GM12878 (cell line): ENCODE measurements at regions not wholly inside any gene's neighbourhood (a gene's known extent, or its start where the extent isn't known, plus 50 kb on each side); places are given as distances from the start of the nearest gene placed in this dataset.

Experiments
- ATAC-seq: fragments of 200-7000 bp; cut with Tn5 transposase; 3 replicates; pipeline ENCODE4 v1.9.1; 2020; ENCODE audit warnings: mild to moderate bottlenecking, moderate library complexity
- BruUV-seq: library from RNA; stranded (reverse); fragments of 400-500 nt; replicated peaks from 2 replicates; lab custom pipeline; 2021; lab: Mats Ljungman, UMichigan
- CTCF ChIA-PET: fragments of 300-600 bp; sonication (Branson Sonifier 250); formaldehyde crosslinking; extraction: SDS; loops from one replicate; lab custom pipeline; 2021; ENCODE audit warnings: inconsistent platforms; lab: Yijun Ruan, JAX
- POLR2A ChIA-PET: fragments of 350-600 bp; formaldehyde crosslinking; extraction: SDS; loops from one replicate; lab custom pipeline; 2021; ENCODE audit warnings: inconsistent platforms; lab: Charles Lee
- RAD21 ChIA-PET: fragments of 300-600 bp; sonication (Branson Sonifier 250); formaldehyde crosslinking; loops from one replicate; lab custom pipeline; 2023; ENCODE audit warnings: antibody characterized with exemption; ENCODE audit not compliant: unreplicated experiment; lab: Charles Lee
- SMC1A ChIA-PET: fragments of 300-600 bp; sonication (Branson Sonifier 250); formaldehyde crosslinking; loops from one replicate; lab custom pipeline; 2023; ENCODE audit not compliant: unreplicated experiment, uncharacterized antibody; lab: Charles Lee
- DNase-seq: peaks from one replicate; pipeline ENCODE4 v3.0.0-alpha.2; 2011; ENCODE audit warnings: low read depth, low spot score
- FAIRE-seq: peaks from 3 replicates; lab custom pipeline; 2011; peaks lifted over from hg19 to GRCh38; lab: Jason Lieb, UNC
- H2AFZ ChIP-seq: 2 replicates; pipeline ENCODE4 v1.6.0; 2011; ENCODE audit warnings: low read depth, low read length, control low read depth; ENCODE audit not compliant: control insufficient read depth
- H3K27ac ChIP-seq: 2 replicates; pipeline ENCODE4 v1.5.1; 2011; ENCODE audit warnings: control low read depth; ENCODE audit not compliant: control insufficient read depth, insufficient read depth
- H3K27me3 ChIP-seq, 2 experiments: replicated peaks in 1 of 2; 2 replicates each; pipeline versions ENCODE4 v1.6.0 to v1.6.1; 2011; ENCODE audit warnings: low read length in 1 of 2; ENCODE audit not compliant: control insufficient read depth in 2 of 2, insufficient read depth in 2 of 2
- H3K36me3 ChIP-seq, 2 experiments: 2 replicates each; pipeline ENCODE4 v1.5.1; 2011; ENCODE audit warnings: low read length in 1 of 2; ENCODE audit not compliant: control insufficient read depth in 2 of 2, insufficient read depth in 2 of 2
- H3K4me1 ChIP-seq: 2 replicates; pipeline ENCODE4 v1.6.1; 2011; ENCODE audit warnings: mild to moderate bottlenecking, low read length, moderate library complexity, mixed read lengths; ENCODE audit not compliant: control insufficient read depth, insufficient read depth
- H3K4me2 ChIP-seq: 2 replicates; pipeline ENCODE4 v1.6.0; 2011; ENCODE audit warnings: control low read depth; ENCODE audit not compliant: control insufficient read depth, insufficient read depth
- H3K4me3 ChIP-seq: fragments of 200-600 bp; sonication (generic); 2 replicates; pipeline ENCODE4 v1.5.1; 2016
- H3K79me2 ChIP-seq: 2 replicates; pipeline ENCODE4 v1.6.0; 2011; ENCODE audit warnings: low read length; ENCODE audit not compliant: control insufficient read depth, insufficient read depth
- H3K9ac ChIP-seq: 2 replicates; pipeline ENCODE4 v1.8.0; 2011; ENCODE audit warnings: low read length, control low read depth, mixed read lengths; ENCODE audit not compliant: control insufficient read depth, insufficient read depth
- H3K9me3 ChIP-seq: replicated peaks from 3 replicates; pipeline ENCODE4 v1.5.1; 2011; ENCODE audit warnings: mild to moderate bottlenecking, low read length; ENCODE audit not compliant: control insufficient read depth, insufficient read depth
- H4K20me1 ChIP-seq: 2 replicates; pipeline ENCODE4 v1.6.0; 2011; ENCODE audit not compliant: control insufficient read depth, insufficient read depth
- CHD4 ChIP-seq: fragments of 200-600 bp; sonication (generic); IDR thresholded peaks from 2 replicates; pipeline ENCODE4 v1.6.1; 2016; ENCODE audit warnings: mild to moderate bottlenecking
- EGR1 ChIP-seq, 2 experiments: IDR thresholded peaks; 1 replicate in 1 of 2; 2 replicates in 1 of 2; pipeline ENCODE4 v1.6.1; 2011 to 2012; ENCODE audit warnings: low read depth in 2 of 2, low read length in 2 of 2, borderline replicate concordance in 1 of 2, mild to moderate bottlenecking in 1 of 2, moderate library complexity in 1 of 2
- ETV6 ChIP-seq, 2 experiments: fragments of 450-650 bp in 1 of 2; IDR thresholded peaks in 1 of 2; conservative IDR thresholded peaks in 1 of 2; 2 replicates each; pipeline ENCODE4 v1.6.1; 2014; ENCODE audit warnings: antibody characterized with exemption in 1 of 2, borderline replicate concordance in 1 of 2, low read depth in 1 of 2, mild to moderate bottlenecking in 1 of 2, moderate library complexity in 1 of 2
- EZH2 ChIP-seq: IDR thresholded peaks from 2 replicates; pipeline ENCODE4 v1.6.1; 2012; ENCODE audit warnings: low read depth, mild to moderate bottlenecking, control low read depth, inconsistent platforms, low read length, borderline replicate concordance; ENCODE audit not compliant: control insufficient read depth
- GATAD2B ChIP-seq: fragments of 450-650 bp; conservative IDR thresholded peaks from 2 replicates; pipeline ENCODE4 v1.6.1; 2017; ENCODE audit warnings: low read depth, mild to moderate bottlenecking, moderate library complexity
- MTA2 ChIP-seq: fragments of 450-650 bp; IDR thresholded peaks from 2 replicates; pipeline ENCODE4 v1.6.1; 2016; ENCODE audit warnings: low read depth, mild to moderate bottlenecking, moderate library complexity
- MYB ChIP-seq: fragments of 150-350 bp; IDR thresholded peaks from 2 replicates; pipeline ENCODE4 v1.6.1; 2014; ENCODE audit warnings: mild to moderate bottlenecking, low read depth, low read length, borderline replicate concordance
- MYC ChIP-seq: IDR thresholded peaks from 2 replicates; pipeline ENCODE4 v1.6.1; 2011; ENCODE audit warnings: mild to moderate bottlenecking, low read length, moderate library complexity, inconsistent platforms; ENCODE audit not compliant: insufficient read depth, insufficient replicate concordance, insufficient read length, severe bottlenecking
- NFYA ChIP-seq: IDR thresholded peaks from 2 replicates; pipeline ENCODE4 v1.6.1; 2011; ENCODE audit warnings: low read depth, mild to moderate bottlenecking, low read length, improper control_type of control experiment, borderline replicate concordance
- WGBS: methylation state at CpG from one replicate; pipeline ENCODE4 v1.1.6; 2016; ENCODE audit warnings: low lambda C conversion rate; ENCODE audit not compliant: insufficient replicate concordance, insufficient coverage; ENCODE audit errors: missing lambda C conversion rate; 5-methylcytosine and 5-hydroxymethylcytosine counted together
- in situ Hi-C: fragments of 300-500 bp; cut with MboI; formaldehyde crosslinking; loops from 9 replicates; pipeline ENCODE4 v1.14.3; 2018; ENCODE audit warnings: mixed read lengths
- intact Hi-C: fragments of 100-400 bp; cut with micrococcal nuclease; formaldehyde crosslinking; loops from one replicate; pipeline ENCODE4 v1.14.2; 2022; ENCODE audit not compliant: unreplicated experiment
- TF ChIP-seq, protein P1 (sequence below): IDR thresholded peaks from 2 replicates; pipeline ENCODE4 v1.6.1; 2012; ENCODE audit warnings: low read depth, low read length, improper control_type of control experiment
- TF ChIP-seq, protein P2 (sequence below): fragments of 150-350 bp; IDR thresholded peaks from 2 replicates; pipeline ENCODE4 v1.6.1; 2016; ENCODE audit warnings: low read depth, low read length
- TF ChIP-seq, protein P3 (sequence below): IDR thresholded peaks from 2 replicates; pipeline ENCODE4 v1.6.1; 2011; ENCODE audit warnings: mild to moderate bottlenecking, low read depth, low read length, moderate library complexity; ENCODE audit not compliant: insufficient replicate concordance

DNA sequence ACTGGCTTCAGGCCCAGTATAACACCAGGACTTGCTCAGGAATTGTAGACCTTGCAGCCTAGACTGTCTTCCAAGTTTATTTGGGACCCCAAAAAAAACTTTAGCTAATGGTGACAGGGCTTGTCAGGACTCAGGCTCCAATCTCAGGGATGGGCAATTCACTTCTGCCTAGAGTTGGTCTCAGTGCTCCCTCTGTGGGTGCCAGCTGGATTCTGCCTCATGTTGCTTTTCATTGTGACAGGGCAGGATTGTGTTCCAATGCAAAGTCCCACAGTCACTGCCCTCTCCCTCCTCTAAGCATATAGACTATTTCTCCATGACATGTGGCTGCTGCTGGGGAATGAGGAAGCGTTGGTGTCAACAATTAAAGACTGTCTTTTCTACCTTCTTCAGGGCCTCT lies 174.7 kb downstream of the CYLC2 start:
- SMC1A ChIA-PET, result no interaction called here

More for the DNA sequence above, 174.7 kb downstream of the CYLC2 start:
- TF ChIP-seq MYB (no peak), GATAD2B (no peak), EGR1 (IDR thresholded peaks at IDR 0.05; ENCODE audit: borderline replicate concordance in 1 of 2, low read depth in 2 of 2, low read length in 2 of 2) (no peak), MTA2 (no peak), NFYA (no peak), ETV6 (conservative IDR thresholded peaks at IDR 0.05 in 1 of 2, IDR thresholded peaks at IDR 0.05 in 1 of 2; ENCODE audit: borderline replicate concordance in 1 of 2, low read depth in 1 of 2) (no peak), EZH2 (no peak), CHD4 (no peak), MYC (no peak)
- TF ChIP-seq, protein P1, sequence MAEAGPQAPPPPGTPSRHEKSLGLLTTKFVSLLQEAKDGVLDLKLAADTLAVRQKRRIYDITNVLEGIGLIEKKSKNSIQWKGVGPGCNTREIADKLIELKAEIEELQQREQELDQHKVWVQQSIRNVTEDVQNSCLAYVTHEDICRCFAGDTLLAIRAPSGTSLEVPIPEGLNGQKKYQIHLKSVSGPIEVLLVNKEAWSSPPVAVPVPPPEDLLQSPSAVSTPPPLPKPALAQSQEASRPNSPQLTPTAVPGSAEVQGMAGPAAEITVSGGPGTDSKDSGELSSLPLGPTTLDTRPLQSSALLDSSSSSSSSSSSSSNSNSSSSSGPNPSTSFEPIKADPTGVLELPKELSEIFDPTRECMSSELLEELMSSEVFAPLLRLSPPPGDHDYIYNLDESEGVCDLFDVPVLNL, result no peak
- TF ChIP-seq, protein P2, sequence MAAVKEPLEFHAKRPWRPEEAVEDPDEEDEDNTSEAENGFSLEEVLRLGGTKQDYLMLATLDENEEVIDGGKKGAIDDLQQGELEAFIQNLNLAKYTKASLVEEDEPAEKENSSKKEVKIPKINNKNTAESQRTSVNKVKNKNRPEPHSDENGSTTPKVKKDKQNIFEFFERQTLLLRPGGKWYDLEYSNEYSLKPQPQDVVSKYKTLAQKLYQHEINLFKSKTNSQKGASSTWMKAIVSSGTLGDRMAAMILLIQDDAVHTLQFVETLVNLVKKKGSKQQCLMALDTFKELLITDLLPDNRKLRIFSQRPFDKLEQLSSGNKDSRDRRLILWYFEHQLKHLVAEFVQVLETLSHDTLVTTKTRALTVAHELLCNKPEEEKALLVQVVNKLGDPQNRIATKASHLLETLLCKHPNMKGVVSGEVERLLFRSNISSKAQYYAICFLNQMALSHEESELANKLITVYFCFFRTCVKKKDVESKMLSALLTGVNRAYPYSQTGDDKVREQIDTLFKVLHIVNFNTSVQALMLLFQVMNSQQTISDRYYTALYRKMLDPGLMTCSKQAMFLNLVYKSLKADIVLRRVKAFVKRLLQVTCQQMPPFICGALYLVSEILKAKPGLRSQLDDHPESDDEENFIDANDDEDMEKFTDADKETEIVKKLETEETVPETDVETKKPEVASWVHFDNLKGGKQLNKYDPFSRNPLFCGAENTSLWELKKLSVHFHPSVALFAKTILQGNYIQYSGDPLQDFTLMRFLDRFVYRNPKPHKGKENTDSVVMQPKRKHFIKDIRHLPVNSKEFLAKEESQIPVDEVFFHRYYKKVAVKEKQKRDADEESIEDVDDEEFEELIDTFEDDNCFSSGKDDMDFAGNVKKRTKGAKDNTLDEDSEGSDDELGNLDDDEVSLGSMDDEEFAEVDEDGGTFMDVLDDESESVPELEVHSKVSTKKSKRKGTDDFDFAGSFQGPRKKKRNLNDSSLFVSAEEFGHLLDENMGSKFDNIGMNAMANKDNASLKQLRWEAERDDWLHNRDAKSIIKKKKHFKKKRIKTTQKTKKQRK, result no peak
- TF ChIP-seq, protein P3, sequence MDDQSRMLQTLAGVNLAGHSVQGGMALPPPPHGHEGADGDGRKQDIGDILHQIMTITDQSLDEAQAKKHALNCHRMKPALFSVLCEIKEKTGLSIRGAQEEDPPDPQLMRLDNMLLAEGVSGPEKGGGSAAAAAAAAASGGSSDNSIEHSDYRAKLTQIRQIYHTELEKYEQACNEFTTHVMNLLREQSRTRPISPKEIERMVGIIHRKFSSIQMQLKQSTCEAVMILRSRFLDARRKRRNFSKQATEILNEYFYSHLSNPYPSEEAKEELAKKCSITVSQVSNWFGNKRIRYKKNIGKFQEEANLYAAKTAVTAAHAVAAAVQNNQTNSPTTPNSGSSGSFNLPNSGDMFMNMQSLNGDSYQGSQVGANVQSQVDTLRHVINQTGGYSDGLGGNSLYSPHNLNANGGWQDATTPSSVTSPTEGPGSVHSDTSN, result no peak
- RAD21 ChIA-PET, result no interaction called here
- Histone ChIP-seq H3K79me2 (no peaks in the 10 kb centered on the region), H3K27me3 (no peaks in the 10 kb centered on the region), H3K4me1 (no peaks in the 10 kb centered on the region), H3K36me3 (no peaks in the 10 kb centered on the region), H3K27ac (no peak overlapping the region), H2AFZ (no peak overlapping the region), H3K4me3 (no peak overlapping the region), H4K20me1 (no peaks in the 10 kb centered on the region), H3K9me3 (no peaks in the 10 kb centered on the region), H3K9ac (no peak overlapping the region), H3K4me2 (no peak overlapping the region)
- ATAC-seq (no peak), FAIRE-seq (no peak), DNase-seq (no peak)
- CTCF ChIA-PET, result no interaction called here
- in situ Hi-C loops, result no loop called here
- POLR2A ChIA-PET, result no interaction called here
- no TSS peak for BruUV-seq
- intact Hi-C loops, result no loop called here
- 0% methylated on average over 1 of the region's 1 CpG for WGBS
